ENCODE measurements at regions not wholly inside any gene's neighbourhood (a gene's known extent, or its start where the extent isn't known, plus 50 kb on each side); places are given as distances from the start of the nearest gene placed in this dataset.
"Not testable (repeated sequence)": the region's sequence is repeated elsewhere in the genome, so short reads cannot be mapped to it uniquely, and the experiment has no call there.

- Mint-ChIP-seq H3K27me3 (ENCODE audit: low read depth) (no peaks in the 10 kb centered on the region), H3K9me3 (peaks cover 0 to 1% of the 10 kb centered on the region in 2 donors), H3K4me3 (no peak overlapping the region), H3K36me3 (ENCODE audit: insufficient read depth in 2 of 2) (no peaks in the 10 kb centered on the region), H3K27ac (no peak overlapping the region), H3K4me1 (ENCODE audit: low read depth) (no peaks in the 10 kb centered on the region)
- DNase-seq (no peak), ATAC-seq (replicated peaks in 1 of 2) (no peak)
Measured at GRCh38 chr6:78259935-78260334, 607.1 kb downstream of the MEI4 start.

- H3K4me3 Mint-ChIP-seq; DNase-seq; H3K36me3 Mint-ChIP-seq (ENCODE audit: insufficient read depth in 2 of 2); H3K27me3 Mint-ChIP-seq (ENCODE audit: low read depth); ATAC-seq (replicated peaks in 1 of 2); H3K9me3 Mint-ChIP-seq; H3K27ac Mint-ChIP-seq; H3K4me1 Mint-ChIP-seq (ENCODE audit: low read depth): not testable (repeated sequence)
Measured at GRCh38 chr6:78260427-78260826, 606.9 kb upstream of the IRAK1BP1 start.

- H3K36me3 Mint-ChIP-seq (ENCODE audit: insufficient read depth in 2 of 2): no peaks in the 10 kb centered on the region
- no peak for DNase-seq
- H3K27ac Mint-ChIP-seq: no peak overlapping the region
- H3K4me3 Mint-ChIP-seq: no peak overlapping the region
- H3K27me3 Mint-ChIP-seq (ENCODE audit: low read depth): no peaks in the 10 kb centered on the region
- no peaks in the 10 kb centered on the region for H3K9me3 Mint-ChIP-seq
- H3K4me1 Mint-ChIP-seq (ENCODE audit: low read depth): no peaks in the 10 kb centered on the region
- no peak for ATAC-seq (replicated peaks in 1 of 2)
Measured at GRCh38 chr6:78268591-78269452, 598.5 kb upstream of the IRAK1BP1 start.

- Mint-ChIP-seq H3K4me1 (ENCODE audit: low read depth) (no peaks in the 10 kb centered on the region), H3K27me3 (ENCODE audit: low read depth) (no peaks in the 10 kb centered on the region), H3K9me3 (peaks cover 0 to 2% of the 10 kb centered on the region in 2 donors), H3K27ac (no peak overlapping the region), H3K36me3 (ENCODE audit: insufficient read depth in 2 of 2) (no peaks in the 10 kb centered on the region), H3K4me3 (no peak overlapping the region)
- DNase-seq: no peak
- ATAC-seq (replicated peaks in 1 of 2): no peak
Measured at GRCh38 chr6:78300885-78301284, 566.5 kb upstream of the IRAK1BP1 start.

- Mint-ChIP-seq H3K27me3 (ENCODE audit: low read depth) (no peaks in the 10 kb centered on the region), H3K27ac (no peak overlapping the region)
Measured at GRCh38 chr6:78302411-78302810, 564.9 kb upstream of the IRAK1BP1 start.

GRCh38 chr6:78308025-78308424 is 559.3 kb upstream of the IRAK1BP1 start:
- Mint-ChIP-seq H3K27ac (no peak overlapping the region), H3K9me3 (no peaks in the 10 kb centered on the region), H3K4me1 (ENCODE audit: low read depth) (no peaks in the 10 kb centered on the region), H3K27me3 (ENCODE audit: low read depth) (no peaks in the 10 kb centered on the region), H3K36me3 (ENCODE audit: insufficient read depth in 2 of 2) (peaks cover 0 to 1% of the 10 kb centered on the region in 2 donors), H3K4me3 (no peak overlapping the region)
- DNase-seq: no peak
- ATAC-seq (replicated peaks in 1 of 2): no peak

More at GRCh38 chr6:78302411-78302810, 564.9 kb upstream of the IRAK1BP1 start:
- Mint-ChIP-seq H3K36me3 (ENCODE audit: insufficient read depth in 2 of 2) (no peaks in the 10 kb centered on the region), H3K4me1 (ENCODE audit: low read depth) (no peaks in the 10 kb centered on the region), H3K4me3 (no peak overlapping the region), H3K9me3 (peaks cover 0 to 2% of the 10 kb centered on the region in 2 donors)
- DNase-seq (no peak), ATAC-seq (replicated peaks in 1 of 2) (no peak)

- Mint-ChIP-seq H3K4me1 (ENCODE audit: low read depth) (no peaks in the 10 kb centered on the region), H3K27ac (no peak overlapping the region), H3K9me3 (peaks cover 2 to 14% of the 10 kb centered on the region in 2 donors), H3K27me3 (ENCODE audit: low read depth) (no peaks in the 10 kb centered on the region), H3K4me3 (no peak overlapping the region), H3K36me3 (ENCODE audit: insufficient read depth in 2 of 2) (no peaks in the 10 kb centered on the region)
- no peak for DNase-seq
- no peak for ATAC-seq (replicated peaks in 1 of 2)
Measured at GRCh38 chr6:78322068-78322845, 545.1 kb upstream of the IRAK1BP1 start.

GRCh38 chr6:78324213-78324612 is 543.1 kb upstream of the IRAK1BP1 start:
- no peak for DNase-seq
- Mint-ChIP-seq H3K4me1 (ENCODE audit: low read depth) (no peaks in the 10 kb centered on the region), H3K27me3 (ENCODE audit: low read depth) (no peaks in the 10 kb centered on the region), H3K9me3 (peaks cover 2 to 14% of the 10 kb centered on the region in 2 donors), H3K4me3 (no peak overlapping the region), H3K36me3 (ENCODE audit: insufficient read depth in 2 of 2) (no peaks in the 10 kb centered on the region), H3K27ac (no peak overlapping the region)
- ATAC-seq (replicated peaks in 1 of 2): no peak

GRCh38 chr6:78340755-78341154 is 526.6 kb upstream of the IRAK1BP1 start:
- Mint-ChIP-seq H3K27ac (no peak overlapping the region), H3K9me3 (peaks cover 2 to 6% of the 10 kb centered on the region in 2 donors), H3K4me3 (no peak overlapping the region), H3K36me3 (ENCODE audit: insufficient read depth in 2 of 2) (no peaks in the 10 kb centered on the region), H3K27me3 (ENCODE audit: low read depth) (no peaks in the 10 kb centered on the region), H3K4me1 (ENCODE audit: low read depth) (no peaks in the 10 kb centered on the region)
- DNase-seq (no peak), ATAC-seq (replicated peaks in 1 of 2) (no peak)

GRCh38 chr6:78345882-78346281 is 521.5 kb upstream of the IRAK1BP1 start:
- ATAC-seq (replicated peaks in 1 of 2) (no peak), DNase-seq (no peak)
- Mint-ChIP-seq H3K27me3 (ENCODE audit: low read depth) (no peaks in the 10 kb centered on the region), H3K27ac (no peak overlapping the region), H3K36me3 (ENCODE audit: insufficient read depth in 2 of 2) (no peaks in the 10 kb centered on the region), H3K4me3 (no peak overlapping the region), H3K9me3 (peaks cover 0 to 7% of the 10 kb centered on the region in 2 donors), H3K4me1 (ENCODE audit: low read depth) (no peaks in the 10 kb centered on the region)

- no peak for ATAC-seq (replicated peaks in 1 of 2)
- peaks cover 0 to 4% of the 10 kb centered on the region in 2 donors for H3K9me3 Mint-ChIP-seq
- H3K27ac Mint-ChIP-seq: no peak overlapping the region
- H3K27me3 Mint-ChIP-seq (ENCODE audit: low read depth): no peaks in the 10 kb centered on the region
- H3K4me1 Mint-ChIP-seq (ENCODE audit: low read depth): no peaks in the 10 kb centered on the region
- no peak overlapping the region for H3K4me3 Mint-ChIP-seq
- no peak for DNase-seq
- H3K36me3 Mint-ChIP-seq (ENCODE audit: insufficient read depth in 2 of 2): no peaks in the 10 kb centered on the region
Measured at GRCh38 chr6:78347191-78347916, 520.0 kb upstream of the IRAK1BP1 start.

GRCh38 chr6:78353040-78353439 is 514.3 kb upstream of the IRAK1BP1 start:
- Mint-ChIP-seq H3K27ac (no peak overlapping the region), H3K4me3 (no peak overlapping the region), H3K4me1 (ENCODE audit: low read depth) (no peaks in the 10 kb centered on the region), H3K27me3 (ENCODE audit: low read depth) (no peaks in the 10 kb centered on the region), H3K36me3 (ENCODE audit: insufficient read depth in 2 of 2) (no peaks in the 10 kb centered on the region), H3K9me3 (peaks cover 3 to 7% of the 10 kb centered on the region in 2 donors)
- ATAC-seq (replicated peaks in 1 of 2) (no peak), DNase-seq (no peak)

- H3K4me1 Mint-ChIP-seq (ENCODE audit: low read depth): no peaks in the 10 kb centered on the region
- H3K36me3 Mint-ChIP-seq (ENCODE audit: insufficient read depth in 2 of 2): no peaks in the 10 kb centered on the region
- DNase-seq: no peak
- ATAC-seq (replicated peaks in 1 of 2): no peak
- peaks cover 3 to 4% of the 10 kb centered on the region in 2 donors for H3K9me3 Mint-ChIP-seq
- no peak overlapping the region for H3K27ac Mint-ChIP-seq
- no peak overlapping the region for H3K4me3 Mint-ChIP-seq
- no peaks in the 10 kb centered on the region for H3K27me3 Mint-ChIP-seq (ENCODE audit: low read depth)
Measured at GRCh38 chr6:78363688-78364087, 503.7 kb upstream of the IRAK1BP1 start.

Measured in activated T-cell treated with anti-CD3 and anti-CD28 coated beads, Interleukin-2, amount 50 U/mL, for 72 hours (primary cell).